HuH-7.5 (cell line): ENCODE measurements at regions not wholly inside any gene's neighbourhood (a gene's known extent, or its start where the extent isn't known, plus 50 kb on each side); places are given as distances from the start of the nearest gene placed in this dataset.
A peak's percentile ranks its signal among the peaks of the same experiment; 100 is the strongest.

Experiments
- DNase-seq: peaks from one replicate; pipeline ENCODE4 v3.0.0; 2011; ENCODE audit warnings: low spot score

DNA sequence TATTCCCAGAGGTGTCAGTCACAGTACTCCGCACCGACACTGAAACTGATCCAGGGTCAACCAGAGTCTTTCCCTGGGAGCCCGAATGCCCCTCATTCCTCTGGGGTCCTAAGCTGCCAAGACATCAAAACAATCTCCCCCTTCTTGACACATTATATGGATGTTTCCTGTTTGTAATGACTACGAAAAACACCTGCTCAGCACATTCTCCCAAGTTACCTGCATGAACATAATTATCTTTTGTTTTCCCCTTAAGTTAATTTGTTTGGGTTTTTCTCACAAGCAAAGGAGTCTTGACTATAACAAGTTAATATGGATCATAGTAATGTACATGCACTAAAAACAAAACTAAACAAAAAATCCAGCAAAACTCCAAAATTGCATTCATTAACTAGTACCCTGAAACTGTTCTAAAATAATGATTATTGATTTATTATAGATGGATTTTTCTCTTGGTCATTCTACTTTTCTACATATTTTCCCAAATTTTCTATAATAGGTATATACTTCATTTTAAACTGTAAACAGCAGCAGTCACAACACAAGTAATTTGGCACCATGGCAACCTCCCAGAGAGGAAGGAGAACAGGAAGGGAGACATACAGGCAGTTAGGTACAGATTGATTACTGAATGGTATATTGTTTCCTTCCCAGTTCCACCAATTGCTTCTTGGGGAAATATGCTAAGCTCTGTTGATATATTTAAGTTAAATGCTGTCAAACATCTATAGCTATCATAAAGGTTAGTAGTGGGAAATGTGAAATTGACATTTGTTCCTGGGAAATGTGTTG, 631.5 kb downstream of the METTL15 start:
- DNase-seq: no peak

DNA sequence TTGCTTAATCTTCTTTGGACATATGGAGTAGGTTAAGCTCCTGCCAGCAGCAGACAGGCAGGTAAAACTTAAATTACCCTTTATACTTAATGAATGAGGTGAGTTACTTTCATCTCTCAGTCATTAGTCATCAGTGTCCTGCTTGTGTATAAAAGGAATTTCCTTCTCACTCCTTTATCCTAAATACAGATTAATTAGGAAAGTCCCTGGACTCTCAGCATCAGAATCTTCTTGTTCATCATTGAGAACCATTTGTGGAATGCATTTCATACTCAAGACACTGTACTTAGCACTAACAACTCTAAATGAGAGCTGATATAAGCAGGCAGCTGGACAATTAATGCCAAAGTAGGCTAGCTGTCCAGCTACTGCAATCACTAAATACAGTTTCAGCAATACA, 630.4 kb downstream of the METTL15 start:
- DNase-seq: no peak

DNA sequence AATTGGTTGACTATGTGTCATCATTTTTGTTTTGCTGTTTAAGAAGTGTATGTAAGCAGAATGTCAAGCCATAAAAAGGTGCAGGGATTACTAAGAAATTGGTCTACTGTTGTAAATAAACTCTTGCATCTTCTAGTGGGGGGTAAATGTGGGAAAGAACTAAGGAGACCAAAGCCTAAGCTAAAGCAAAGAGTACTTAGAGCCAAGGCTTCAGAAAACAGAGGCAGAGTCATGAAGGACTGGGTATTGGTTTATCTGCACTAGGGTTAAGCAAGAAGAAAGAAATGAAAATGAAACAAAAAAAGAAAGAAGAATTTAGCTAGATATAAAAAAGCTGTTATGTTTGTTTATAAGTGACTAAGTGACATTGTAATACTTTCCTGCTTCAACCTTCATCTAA, 628.1 kb downstream of the METTL15 start:
- DNase-seq: no peak

DNA sequence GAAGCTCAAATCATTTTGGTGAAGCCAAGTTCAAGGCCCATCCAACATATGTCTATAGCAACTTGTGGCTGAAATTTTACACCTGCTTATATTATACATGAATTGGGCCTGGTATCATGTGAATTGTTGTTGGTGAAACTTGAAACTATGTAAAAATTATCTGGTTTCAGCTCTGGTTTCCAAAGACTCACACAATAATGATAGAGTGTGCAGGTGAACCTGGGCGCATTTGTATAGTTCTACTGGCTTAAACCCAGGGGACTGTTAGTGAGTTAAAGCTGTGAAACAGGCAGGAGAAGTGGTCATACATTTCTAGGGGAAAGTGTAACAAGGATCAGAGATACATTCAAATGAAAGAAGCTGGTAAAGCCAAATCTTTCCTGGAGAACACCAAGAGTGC, 627.3 kb downstream of the METTL15 start:
- no peak for DNase-seq

DNA sequence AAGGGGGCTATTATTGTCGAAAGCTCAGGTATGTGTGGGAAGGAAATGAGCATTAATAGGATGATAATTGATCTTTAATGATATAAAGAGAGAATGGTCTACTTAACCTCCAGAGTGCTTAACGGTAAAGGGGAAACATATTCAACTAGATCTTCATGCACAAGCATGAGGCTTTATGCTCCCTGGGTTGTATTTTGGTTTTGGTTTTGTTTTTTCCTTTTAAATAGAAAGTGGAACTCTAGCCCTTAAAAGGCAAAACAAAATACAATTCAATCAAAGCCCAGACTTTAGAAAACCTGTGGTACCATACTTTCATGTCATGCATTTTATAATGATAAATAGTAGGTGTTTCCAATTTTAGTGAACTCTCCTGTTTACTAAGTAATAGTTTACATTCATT, 622.7 kb downstream of the METTL15 start:
- DNase-seq: no peak

DNA sequence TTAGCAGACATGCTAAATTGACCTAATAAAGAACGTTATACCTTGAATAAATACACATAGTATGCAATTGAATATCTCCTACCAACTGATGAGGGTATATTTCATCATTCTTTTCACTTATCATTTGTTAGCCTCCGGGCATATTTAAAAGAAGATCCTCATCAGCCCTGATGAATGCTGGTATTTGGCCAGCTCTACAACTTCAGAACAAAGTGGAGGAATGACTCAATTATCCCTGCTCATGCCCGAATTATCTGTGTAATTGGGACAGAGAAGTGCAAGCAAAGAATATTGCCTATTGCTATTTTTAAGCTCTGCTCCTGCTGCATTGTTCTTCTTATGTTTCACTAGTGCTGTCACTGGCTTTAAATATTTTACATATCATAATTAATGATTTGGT, 622.1 kb downstream of the METTL15 start:
- DNase-seq: no peak

DNA sequence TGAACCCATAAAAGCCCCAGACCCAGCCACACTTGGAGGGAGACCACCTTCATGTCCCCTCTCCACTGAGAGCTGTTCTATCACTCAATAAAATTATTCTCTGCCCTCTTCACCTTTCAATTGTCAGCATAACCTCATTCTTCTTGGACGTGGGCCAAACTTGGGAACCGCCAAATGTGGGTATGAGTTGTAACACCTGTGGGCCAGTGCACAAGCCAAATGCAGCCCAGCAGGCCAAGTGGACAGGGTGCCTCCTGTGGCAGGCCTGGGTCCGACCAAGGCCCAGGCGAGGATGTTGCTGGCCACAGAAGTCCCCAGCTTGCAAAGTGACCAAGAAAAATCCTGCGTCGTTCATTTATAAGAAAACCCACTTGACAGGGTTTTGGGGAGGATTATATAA, 621.2 kb downstream of the METTL15 start:
- DNase-seq: no peak

DNA sequence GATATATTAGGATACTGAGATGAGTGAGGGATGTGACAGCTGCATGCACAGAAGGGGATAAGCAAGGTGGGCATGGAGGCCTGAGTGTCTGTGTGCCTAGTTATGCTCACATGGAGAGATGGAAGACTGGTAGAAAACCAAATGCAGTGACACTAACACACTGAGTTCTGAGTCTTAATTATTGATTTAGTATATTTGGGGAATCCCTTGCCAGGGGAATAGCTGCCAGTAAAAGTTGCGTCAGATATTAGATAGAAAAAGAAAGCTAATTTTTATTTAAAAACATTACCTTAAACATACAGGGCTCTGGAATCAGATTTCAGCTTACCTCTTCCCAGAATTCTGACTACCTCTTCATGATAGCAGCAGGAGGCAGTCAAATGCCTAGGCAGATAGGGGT, 620.5 kb downstream of the METTL15 start:
- no peak for DNase-seq

DNA sequence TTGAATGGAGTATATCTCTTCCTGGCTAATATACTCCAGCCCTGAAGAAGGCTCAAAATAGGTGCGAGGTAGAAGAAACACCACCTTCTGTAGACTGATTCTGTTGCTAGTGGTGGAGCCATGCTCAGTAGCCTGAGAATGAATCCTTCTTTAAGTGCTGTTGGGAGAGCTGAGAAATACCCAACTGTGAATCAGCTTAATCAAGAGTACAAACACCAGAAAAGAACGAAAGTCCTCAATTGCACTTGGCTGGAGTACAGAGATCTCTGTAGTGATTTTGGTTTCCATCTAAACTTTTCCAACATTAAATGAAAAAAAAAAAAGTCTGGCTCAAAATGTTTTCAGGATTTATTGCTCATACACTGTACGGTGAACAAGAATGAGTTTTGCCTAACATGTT, 619.1 kb downstream of the METTL15 start:
- DNase-seq: no peak

DNA sequence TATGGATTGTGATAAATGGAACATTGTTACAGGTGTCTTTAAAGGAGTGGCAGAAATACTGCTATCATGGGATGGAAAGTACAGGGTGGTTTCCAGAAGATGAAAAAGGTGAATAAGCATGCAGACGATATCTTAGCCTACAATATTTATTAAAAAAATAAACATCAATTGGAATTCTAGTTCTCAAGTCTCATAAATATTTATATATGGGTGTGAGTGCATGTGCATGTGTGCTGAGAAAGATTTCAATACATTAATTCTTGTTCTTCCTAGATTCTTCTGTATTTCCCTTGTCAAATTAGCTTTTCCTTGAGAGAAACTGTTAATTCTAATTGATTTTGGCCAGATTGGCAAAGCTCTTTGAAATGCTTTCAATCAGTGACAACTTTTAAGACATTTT, 618.2 kb downstream of the METTL15 start:
- DNase-seq: no peak

DNA sequence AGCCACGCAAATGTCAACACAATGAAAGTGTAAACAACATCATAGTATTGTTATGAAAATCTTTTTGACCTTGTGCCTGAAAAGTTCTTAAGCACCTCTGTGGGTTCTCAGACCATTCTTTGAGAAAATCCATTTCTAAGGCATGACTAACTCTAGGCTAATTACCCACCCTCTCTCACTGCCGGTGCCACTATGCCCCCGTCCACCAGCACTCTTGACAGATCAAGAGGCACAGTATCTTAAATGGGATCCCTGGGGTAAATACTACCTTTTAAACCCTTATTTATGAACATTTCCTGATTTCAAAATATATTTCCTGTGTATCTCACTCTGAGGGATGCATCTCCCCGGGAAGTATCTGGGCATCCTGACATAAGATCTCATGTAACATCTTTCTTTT, 607.5 kb downstream of the METTL15 start:
- DNase-seq: no peak

DNA sequence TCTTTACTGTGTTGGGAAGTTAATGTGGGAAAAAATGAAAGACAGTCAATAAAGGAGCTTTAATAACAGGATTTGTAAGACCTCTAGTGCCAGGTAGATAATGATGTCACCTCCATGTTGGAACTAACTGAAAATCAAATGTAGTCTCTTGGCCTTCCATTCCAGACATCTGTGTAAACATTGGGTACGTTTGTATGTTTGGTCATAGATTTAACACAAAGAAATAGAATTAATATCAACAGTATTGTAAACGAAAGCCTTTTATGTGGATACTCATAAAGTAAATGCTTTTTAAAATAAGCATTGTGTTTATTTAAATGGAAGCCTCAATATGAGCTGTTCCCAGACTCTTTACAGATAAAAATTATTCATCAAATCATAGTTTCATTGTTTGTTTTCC, 605.7 kb downstream of the METTL15 start:
- DNase-seq: no peak

DNA sequence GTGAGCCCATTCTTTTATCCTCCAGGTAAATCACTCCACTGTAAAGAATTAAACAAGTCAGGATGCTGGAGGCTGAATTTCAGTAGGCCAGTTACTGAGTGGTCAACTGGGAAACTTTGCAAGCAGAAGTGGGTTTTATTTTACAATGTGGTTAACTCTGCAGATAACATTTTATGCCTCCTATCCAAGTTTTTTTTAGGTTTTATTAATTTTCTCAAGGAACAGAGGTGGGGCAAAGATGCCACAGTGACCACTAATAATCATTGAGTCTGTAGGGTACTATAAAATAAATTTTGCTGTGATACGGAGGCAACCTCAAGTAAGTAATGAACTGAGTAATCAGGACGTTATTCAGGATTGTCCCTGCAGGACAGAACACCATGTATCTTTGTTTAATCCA, 599.9 kb downstream of the METTL15 start:
- no peak for DNase-seq

DNA sequence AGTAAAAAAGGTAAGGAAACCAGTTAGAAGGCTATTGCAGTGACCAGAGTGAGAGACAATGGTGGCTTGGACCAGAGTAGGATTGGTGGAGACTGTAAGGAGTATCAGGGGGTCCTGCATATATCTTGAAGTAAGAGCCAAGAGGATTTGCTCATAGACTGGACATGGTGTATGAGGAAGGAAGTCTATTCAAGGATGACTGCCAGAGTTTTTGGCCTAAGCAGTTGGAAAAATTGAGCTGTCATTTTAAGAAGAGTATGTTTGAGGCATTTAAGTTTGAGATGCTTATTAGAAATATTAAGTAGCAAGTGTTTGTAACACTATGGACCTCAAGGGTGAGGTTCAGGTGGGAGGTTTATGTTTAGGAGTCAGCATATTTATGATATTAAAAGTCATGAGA, 596.6 kb downstream of the METTL15 start:
- DNase-seq: no peak

DNA sequence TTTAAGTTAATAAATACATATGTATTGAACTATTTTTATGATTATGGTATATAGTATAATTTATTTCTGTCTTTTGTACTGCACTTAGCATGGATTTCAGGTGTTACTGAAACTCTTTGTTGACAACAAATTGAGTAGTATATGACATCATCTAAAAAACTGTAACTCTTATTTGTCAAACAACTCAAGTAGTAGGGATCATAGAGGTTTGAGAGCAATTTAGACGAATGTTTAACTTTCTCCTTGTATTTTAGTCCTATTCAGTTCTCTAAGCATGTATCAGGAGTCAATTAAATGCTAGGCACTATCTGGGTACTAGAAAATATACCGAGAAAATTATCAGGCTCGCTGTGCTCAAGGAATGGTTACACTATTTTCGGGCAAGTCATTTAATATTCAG, 595.2 kb downstream of the METTL15 start:
- DNase-seq: no peak

DNA sequence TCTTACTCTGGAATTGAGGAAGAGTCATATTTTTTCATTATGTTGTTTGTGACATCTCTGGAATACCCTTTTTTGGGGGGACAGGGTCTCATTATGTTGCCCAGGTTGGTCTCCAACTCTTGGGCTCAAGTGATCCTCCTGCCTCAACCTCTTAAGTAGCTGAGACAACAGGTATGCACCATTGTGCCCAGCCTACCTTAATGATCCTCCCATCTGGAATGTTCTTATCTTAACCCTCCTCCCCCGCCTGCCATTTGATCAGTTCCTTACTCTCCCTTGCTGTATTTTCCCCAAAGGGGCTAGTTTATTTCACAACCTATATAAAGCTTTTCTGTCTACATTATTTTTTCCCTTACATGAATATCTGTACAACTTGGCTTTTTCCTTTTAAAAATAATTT, 594.7 kb downstream of the METTL15 start:
- no peak for DNase-seq

DNA sequence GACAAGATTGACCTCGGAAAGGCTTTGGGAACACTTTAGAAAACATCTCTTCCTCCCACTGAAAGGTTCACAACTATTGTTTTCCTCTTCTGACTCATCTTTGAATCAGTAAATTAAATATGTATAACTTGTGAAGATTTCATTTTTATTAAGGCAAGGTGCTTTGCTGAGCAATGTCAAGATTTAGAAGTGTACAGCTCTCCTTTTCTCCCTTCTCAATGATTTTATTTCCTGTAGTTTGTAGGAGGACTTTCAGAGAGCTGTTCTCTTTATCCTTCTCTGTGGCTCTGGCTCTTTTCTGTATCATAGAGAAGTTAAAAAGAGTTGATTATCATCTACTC, 594.2 kb downstream of the METTL15 start:
- DNase-seq: no peak

DNA sequence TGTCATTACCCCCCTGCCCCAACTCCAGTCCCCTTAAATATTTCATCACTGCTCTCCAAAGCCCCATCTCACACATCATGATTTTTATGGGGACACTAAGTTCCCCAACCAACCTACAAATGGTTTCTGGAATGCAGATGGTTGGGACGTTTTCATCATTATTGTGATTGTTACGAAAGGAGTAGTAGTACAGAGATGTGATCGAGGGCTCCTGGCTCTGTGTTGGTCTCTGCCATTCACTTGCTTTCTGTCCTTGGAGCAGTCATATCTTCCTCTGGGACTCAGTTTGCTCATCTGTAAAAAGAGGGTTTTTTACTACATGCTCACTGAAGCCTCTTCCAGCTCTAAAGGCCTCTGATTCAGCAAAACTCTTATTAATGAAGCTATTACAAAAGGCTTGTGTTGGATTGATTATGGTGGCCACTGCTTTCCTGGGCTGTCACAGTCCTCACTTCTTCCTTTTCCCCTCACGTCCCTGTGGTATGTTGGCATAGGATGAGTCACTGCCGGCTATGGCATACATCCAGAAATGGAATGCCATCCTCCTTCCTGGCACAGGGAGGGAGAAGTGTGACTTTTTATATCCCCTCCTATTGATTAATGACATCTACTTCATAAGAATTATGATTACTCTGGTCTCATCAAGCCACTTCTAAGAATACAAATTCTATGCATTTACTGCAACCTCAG, 593.7 kb downstream of the METTL15 start:
- no peak for DNase-seq

DNA sequence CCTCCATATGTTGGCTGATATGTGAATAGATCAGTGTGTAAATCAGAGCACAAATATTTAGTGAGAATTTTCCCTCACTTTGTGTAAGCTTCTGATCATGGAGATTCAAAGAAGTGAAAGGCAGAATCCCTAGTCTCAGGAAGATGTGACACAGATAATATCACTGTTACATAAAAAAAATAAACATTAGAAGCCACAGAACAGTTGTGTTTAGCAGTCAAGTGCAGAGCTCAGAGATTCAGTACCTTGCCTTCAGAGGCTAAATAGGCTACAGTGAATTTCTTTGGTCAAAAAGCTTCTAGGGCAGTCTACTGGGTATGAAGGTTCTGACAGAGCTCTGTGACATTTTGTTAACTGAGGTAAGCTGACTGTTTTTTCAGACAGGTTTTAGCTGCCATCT, 591.5 kb downstream of the METTL15 start:
- no peak for DNase-seq

DNA sequence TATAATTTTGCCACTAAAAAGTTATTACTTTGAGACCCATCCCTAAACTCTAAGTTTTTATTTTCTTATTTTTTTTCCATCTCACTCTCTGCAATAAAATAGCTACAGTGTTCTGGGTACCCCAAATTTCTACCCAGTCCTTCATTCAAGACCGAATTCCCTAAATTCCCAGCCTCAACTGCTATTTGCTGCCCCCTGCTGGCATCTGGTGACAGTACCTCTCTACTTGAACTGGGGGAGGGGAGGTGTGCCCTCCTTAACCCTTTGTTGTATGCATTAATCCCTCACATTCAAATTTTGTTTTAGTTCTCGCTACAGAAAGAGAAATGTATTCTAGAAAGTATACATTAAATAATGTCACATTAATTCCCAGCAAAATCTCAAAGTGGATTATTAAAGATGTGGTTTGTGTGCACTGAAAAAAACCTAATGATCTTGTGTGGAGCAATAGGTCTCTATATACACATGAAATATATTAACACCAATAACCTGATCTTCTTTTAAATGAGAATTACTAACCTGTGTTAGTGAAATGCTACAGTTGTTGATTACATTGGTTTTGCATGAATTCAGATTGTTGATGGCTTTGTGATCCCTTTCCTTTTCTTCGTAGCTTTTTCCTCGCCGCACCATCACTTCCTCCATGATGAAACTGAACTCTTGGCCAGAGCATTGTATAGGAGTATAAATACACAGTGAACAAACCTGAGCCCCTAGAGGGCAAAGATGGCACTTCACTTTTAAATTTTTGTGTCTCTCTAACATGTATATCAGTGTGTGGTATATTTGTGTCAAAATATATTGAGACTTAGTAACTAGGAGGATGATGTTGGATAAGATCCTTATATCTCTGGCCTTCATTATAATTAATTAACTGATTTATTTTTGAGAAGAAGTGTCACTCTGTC, 590.0 kb downstream of the METTL15 start:
- peak; percentile 22 for DNase-seq

DNA sequence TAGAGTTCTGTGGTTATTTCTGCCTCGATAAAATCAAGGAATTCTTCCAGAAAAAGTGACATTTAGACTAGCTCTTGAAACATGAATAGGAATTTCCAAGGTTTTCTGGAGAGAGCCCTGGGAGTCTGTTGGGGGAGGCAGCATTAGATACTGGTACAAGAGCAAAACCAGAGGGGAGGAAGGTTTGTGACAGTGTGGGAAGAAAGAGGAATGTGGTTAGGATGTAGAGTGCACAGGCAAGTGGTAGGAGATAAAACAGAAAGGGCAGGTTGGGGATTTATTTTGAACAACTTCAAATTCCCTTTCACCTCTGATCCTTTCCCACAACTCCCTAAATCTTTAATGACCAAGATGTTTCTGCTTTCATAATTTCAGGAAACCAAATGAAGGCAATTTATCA, 588.4 kb downstream of the METTL15 start:
- DNase-seq: no peak

DNA sequence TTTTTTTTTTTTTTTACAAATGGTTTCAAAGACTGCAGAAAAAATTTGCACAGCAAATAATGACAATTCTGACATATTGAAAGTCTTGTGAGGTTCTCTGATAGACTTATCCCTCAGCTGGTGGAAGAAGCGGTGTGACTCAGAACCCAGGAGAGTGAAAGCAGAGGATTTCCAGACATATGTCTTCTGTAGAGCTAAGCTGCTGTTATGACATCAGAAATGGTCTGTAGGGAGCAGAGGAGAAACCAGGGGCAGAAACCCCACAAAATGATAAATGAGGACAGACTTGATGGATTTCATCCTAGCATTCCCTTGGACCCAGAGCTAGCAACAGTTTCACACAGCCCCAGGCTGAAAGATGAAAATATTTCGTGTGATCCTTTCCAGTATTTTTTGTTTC, 582.6 kb downstream of the METTL15 start:
- DNase-seq: no peak

DNA sequence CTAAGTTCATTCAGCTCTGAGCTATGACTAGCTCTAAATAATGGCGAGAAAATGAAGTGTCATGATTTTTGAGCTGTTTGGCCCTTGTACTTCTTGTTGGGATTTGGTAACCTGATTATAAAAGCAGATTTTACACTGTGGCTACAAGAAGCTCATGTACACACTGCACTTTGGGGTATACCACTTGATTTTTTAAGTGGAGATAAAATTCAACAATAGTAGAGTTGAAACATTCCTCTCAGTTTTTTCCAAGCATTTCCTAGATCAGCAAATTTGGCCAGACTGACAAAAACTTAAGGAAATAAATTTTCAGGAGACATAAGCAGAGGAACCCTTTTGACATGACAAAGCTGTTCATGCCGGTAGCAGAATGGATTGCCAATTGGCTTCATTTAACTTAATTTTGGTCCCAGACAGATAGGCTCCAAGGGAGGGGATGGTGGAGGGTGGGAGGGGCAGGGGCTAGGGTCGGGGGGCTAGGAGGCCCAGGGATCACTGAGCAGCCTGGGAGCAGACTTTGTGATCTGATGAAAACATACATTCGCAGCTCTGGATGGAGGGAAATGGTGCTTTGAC, 575.9 kb downstream of the METTL15 start:
- DNase-seq: no peak
